Fibroblast of lung (primary cell): ENCODE measurements at regions not wholly inside any gene's neighbourhood (a gene's known extent, or its start where the extent isn't known, plus 50 kb on each side); places are given as distances from the start of the nearest gene placed in this dataset.

Experiments
- DNase-seq, 2 donors: peaks; one replicate each; pipeline versions ENCODE4 v3.0.0 to v3.0.0-alpha.2; 2010; ENCODE audit warnings: low read depth in 2 of 2
- H2AFZ ChIP-seq: 2 replicates; pipeline ENCODE4 v1.5.1; 2012; ENCODE audit warnings: low read length, control low read depth, inconsistent platforms
- H3K27ac ChIP-seq: 2 replicates; pipeline ENCODE4 v1.5.1; 2011; ENCODE audit warnings: low read length, control low read depth; ENCODE audit not compliant: insufficient read depth
- H3K27me3 ChIP-seq: 2 replicates; pipeline ENCODE4 v1.5.1; 2011; ENCODE audit warnings: mild to moderate bottlenecking, low read length; ENCODE audit not compliant: control insufficient read depth, insufficient read depth
- H3K36me3 ChIP-seq: 2 replicates; pipeline ENCODE4 v1.5.1; 2011; ENCODE audit warnings: low read length; ENCODE audit not compliant: control insufficient read depth, insufficient read depth
- H3K4me1 ChIP-seq: 2 replicates; pipeline ENCODE4 v1.5.1; 2011; ENCODE audit warnings: low read length; ENCODE audit not compliant: control insufficient read depth, insufficient read depth; ENCODE audit errors: extremely low read depth
- H3K4me2 ChIP-seq: 2 replicates; pipeline ENCODE4 v1.5.1; 2011; ENCODE audit warnings: low read length, control low read depth; ENCODE audit not compliant: insufficient read depth; ENCODE audit errors: extremely low read depth
- H3K4me3 ChIP-seq, 4 experiments: fragments of 200-600 bp in 1 of 4; sonication (generic) in 1 of 4; replicated peaks in 1 of 4; 2 replicates each; pipeline ENCODE4 v1.5.1; 2011 to 2016; ENCODE audit warnings: low read length in 4 of 4, low read depth in 3 of 4, mild to moderate bottlenecking in 3 of 4, control low read depth in 2 of 4, inconsistent platforms in 1 of 4, mixed read lengths in 1 of 4; ENCODE audit not compliant: insufficient read depth in 1 of 4; ENCODE audit errors: control extremely low read depth in 1 of 4
- H3K79me2 ChIP-seq: 2 replicates; pipeline ENCODE4 v1.5.1; 2012; ENCODE audit warnings: mild to moderate bottlenecking, low read length, inconsistent platforms; ENCODE audit not compliant: control insufficient read depth, insufficient read depth
- H3K9ac ChIP-seq: 2 replicates; pipeline ENCODE4 v1.5.1; 2011; ENCODE audit warnings: mild to moderate bottlenecking, low read length, control low read depth; ENCODE audit not compliant: insufficient read depth
- H3K9me3 ChIP-seq: 2 replicates; pipeline ENCODE4 v1.5.1; 2012; ENCODE audit warnings: low read depth, low read length; ENCODE audit not compliant: control insufficient read depth, insufficient read depth
- H4K20me1 ChIP-seq: 2 replicates; pipeline ENCODE4 v1.5.1; 2011; ENCODE audit warnings: low read length; ENCODE audit not compliant: control insufficient read depth, insufficient read depth; ENCODE audit errors: extremely low read depth
- EZH2 ChIP-seq: IDR thresholded peaks from 2 replicates; pipeline ENCODE4 v1.5.1; 2012; ENCODE audit warnings: low read length, control low read depth, mild to moderate bottlenecking; ENCODE audit errors: missing control alignments
- TF ChIP-seq, protein P1 (sequence below), 2 donors: IDR thresholded peaks in 1 of 2; conservative IDR thresholded peaks in 1 of 2; 1 replicate in 1 of 2; 2 replicates in 1 of 2; pipeline ENCODE4 v1.5.1; 2011 to 2012; ENCODE audit warnings: low read length in 2 of 2, control low read depth in 1 of 2, inconsistent platforms in 1 of 2, low read depth in 1 of 2, mild to moderate bottlenecking in 1 of 2

DNA sequence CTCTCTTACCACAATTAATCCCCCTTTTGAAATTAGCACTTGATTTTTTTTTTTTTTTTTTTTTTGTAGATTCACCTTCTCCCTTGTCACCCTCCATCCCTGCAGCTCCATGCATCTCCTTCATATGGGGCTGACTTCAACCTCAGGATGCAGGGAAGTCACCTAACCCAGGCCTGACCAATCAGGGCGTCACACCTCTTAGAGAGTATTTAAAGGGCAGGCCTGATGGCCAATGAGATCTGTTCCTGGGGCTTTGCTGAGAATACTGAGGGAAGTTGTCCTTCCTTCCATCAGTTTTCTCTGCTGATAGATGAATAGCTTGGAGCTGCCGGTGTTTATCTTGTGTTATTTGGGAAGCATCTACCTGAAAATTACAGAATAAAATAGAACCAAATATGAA is 1104.7 kb upstream of the TMEM132C start:
- H3K79me2 ChIP-seq, result no peaks in the 10 kb centered on the region
- H3K4me3 ChIP-seq, result no peak overlapping the region
- no peaks in the 10 kb centered on the region for H3K4me1 ChIP-seq

DNA sequence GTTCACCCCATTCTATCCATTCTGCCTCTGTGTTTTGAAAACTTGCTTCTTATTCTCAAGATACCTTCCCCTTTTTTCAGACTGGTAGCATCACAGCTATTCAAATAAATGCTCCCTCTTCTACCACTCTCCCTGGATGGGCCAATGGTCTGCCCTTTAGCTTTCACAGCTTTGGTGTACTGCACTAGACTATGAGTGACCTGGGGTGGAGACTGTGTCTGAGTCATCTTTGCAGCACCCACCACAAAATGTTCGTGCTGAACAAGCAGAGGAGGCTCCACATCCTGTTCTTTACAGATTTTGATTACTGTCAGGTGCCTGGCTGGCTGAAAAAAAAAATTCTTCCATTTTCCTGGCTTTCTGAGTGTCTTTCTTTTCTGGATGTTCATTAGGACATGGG is 1104.1 kb upstream of the TMEM132C start:
- Histone ChIP-seq H3K4me3 (no peak overlapping the region), H3K27ac (no peak overlapping the region), H3K4me1 (no peaks in the 10 kb centered on the region), H3K4me2 (no peak overlapping the region), H3K79me2 (no peaks in the 10 kb centered on the region), H4K20me1 (no peaks in the 10 kb centered on the region), H3K9me3 (no peaks in the 10 kb centered on the region), H2AFZ (no peak overlapping the region), H3K36me3 (no peaks in the 10 kb centered on the region), H3K27me3 (no peaks in the 10 kb centered on the region), H3K9ac (no peak overlapping the region)
- peak; percentile 46 to 84 for DNase-seq
- TF ChIP-seq, protein P1, sequence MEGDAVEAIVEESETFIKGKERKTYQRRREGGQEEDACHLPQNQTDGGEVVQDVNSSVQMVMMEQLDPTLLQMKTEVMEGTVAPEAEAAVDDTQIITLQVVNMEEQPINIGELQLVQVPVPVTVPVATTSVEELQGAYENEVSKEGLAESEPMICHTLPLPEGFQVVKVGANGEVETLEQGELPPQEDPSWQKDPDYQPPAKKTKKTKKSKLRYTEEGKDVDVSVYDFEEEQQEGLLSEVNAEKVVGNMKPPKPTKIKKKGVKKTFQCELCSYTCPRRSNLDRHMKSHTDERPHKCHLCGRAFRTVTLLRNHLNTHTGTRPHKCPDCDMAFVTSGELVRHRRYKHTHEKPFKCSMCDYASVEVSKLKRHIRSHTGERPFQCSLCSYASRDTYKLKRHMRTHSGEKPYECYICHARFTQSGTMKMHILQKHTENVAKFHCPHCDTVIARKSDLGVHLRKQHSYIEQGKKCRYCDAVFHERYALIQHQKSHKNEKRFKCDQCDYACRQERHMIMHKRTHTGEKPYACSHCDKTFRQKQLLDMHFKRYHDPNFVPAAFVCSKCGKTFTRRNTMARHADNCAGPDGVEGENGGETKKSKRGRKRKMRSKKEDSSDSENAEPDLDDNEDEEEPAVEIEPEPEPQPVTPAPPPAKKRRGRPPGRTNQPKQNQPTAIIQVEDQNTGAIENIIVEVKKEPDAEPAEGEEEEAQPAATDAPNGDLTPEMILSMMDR (conservative IDR thresholded peaks at IDR 0.05 in 1 of 2, IDR thresholded peaks at IDR 0.05 in 1 of 2; ENCODE audit: low read depth in 1 of 2, low read length in 2 of 2), result no peak
- no peak for TF ChIP-seq EZH2

More for the DNA sequence above, 1104.7 kb upstream of the TMEM132C start:
- no peak overlapping the region for H3K9ac ChIP-seq
- no peak overlapping the region for H2AFZ ChIP-seq
- no peak for TF ChIP-seq EZH2
- TF ChIP-seq, protein P1 (conservative IDR thresholded peaks at IDR 0.05 in 1 of 2, IDR thresholded peaks at IDR 0.05 in 1 of 2; ENCODE audit: low read depth in 1 of 2, low read length in 2 of 2), result no peak
- DNase-seq, result peak in 1 of 2 donors; percentile 28
- H3K27me3 ChIP-seq, result no peaks in the 10 kb centered on the region
- H3K36me3 ChIP-seq, result no peaks in the 10 kb centered on the region
- H3K27ac ChIP-seq, result no peak overlapping the region
- H4K20me1 ChIP-seq, result no peaks in the 10 kb centered on the region
- no peaks in the 10 kb centered on the region for H3K9me3 ChIP-seq
- no peak overlapping the region for H3K4me2 ChIP-seq

DNA sequence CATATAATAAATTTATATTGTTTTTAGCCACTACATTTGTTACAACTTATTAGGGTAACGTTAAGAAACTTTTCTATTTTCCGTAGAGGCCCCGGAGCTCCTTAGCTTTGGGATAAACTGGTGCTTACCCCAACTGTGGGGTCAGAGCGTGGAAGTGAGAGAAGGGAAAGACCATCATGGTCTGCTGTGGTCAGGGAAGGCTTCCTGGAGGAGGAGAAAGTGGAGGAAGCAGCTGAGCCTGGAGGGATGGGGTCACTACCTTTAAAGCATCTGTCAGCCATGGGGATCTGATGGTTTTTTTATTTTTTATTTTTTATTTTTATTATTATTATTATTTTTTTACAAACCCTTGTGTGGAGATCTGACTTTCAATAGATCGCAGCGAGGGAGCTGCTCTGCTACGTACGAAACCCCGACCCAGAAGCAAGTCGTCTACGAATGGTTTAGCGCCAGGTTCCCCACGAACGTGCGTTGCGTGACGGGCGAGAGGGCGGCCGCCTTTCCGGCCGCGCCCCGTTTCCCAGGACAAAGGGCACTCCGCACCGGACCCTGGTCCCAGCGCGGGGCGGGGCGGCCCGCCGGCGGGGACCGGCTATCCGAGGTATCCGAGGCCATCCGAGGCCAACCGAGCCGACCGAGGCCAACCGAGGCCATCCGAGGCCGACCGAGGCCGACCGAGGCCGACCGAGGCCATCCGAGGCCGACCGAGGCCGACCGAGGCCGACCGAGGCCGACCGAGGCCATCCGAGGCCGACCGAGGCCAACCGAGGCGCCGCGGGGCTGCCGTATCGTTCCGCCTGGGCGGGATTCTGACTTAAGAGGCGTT is 1101.2 kb upstream of the TMEM132C start:
- TF ChIP-seq, protein P1 (conservative IDR thresholded peaks at IDR 0.05 in 1 of 2, IDR thresholded peaks at IDR 0.05 in 1 of 2; ENCODE audit: low read depth in 1 of 2, low read length in 2 of 2), result no peak
- no peak for TF ChIP-seq EZH2
- Histone ChIP-seq H3K9me3 (no peaks in the 10 kb centered on the region), H3K4me3 (peak overlapping the region in 3 of 4 experiments; percentile 22 to 58 (median 44)), H2AFZ (peak overlapping the region; percentile 34), H3K9ac (peak overlapping the region; percentile 61), H3K36me3 (no peaks in the 10 kb centered on the region), H3K27me3 (no peaks in the 10 kb centered on the region), H3K79me2 (no peaks in the 10 kb centered on the region), H4K20me1 (no peaks in the 10 kb centered on the region), H3K27ac (peak overlapping the region; percentile 69), H3K4me1 (no peaks in the 10 kb centered on the region), H3K4me2 (peak overlapping the region; percentile 37)
- peak; percentile 71 to 85 for DNase-seq
